MM.1S (cell line): ENCODE measurements at regions not wholly inside any gene's neighbourhood (a gene's known extent, or its start where the extent isn't known, plus 50 kb on each side); places are given as distances from the start of the nearest gene placed in this dataset.
"Not testable (repeated sequence)": the region's sequence is repeated elsewhere in the genome, so short reads cannot be mapped to it uniquely, and the experiment has no call there.

Experiments
- DNase-seq: peaks from one replicate; pipeline ENCODE4 v3.0.0-alpha.2; 2015
- H2AFZ ChIP-seq: fragments of 300-600 bp; sonication (generic); 2 replicates; pipeline ENCODE4 v1.6.0; 2016; ENCODE audit warnings: antibody characterized with exemption, low read length
- H3F3A ChIP-seq: fragments of 300-600 bp; sonication (generic); 2 replicates; pipeline ENCODE4 v1.6.1; 2016; ENCODE audit warnings: mild to moderate bottlenecking, antibody characterized with exemption, low read length, moderate library complexity, mixed read lengths; ENCODE audit not compliant: insufficient read depth
- H3K27ac ChIP-seq: fragments of 300-600 bp; sonication (generic); 2 replicates; pipeline ENCODE4 v1.5.1; 2016; ENCODE audit warnings: mild to moderate bottlenecking, low read length
- H3K27me3 ChIP-seq: fragments of 300-600 bp; sonication (generic); replicated peaks from 2 replicates; pipeline ENCODE4 v1.6.0; 2016; ENCODE audit warnings: low read length; ENCODE audit not compliant: insufficient read depth
- H3K36me3 ChIP-seq: fragments of 300-600 bp; sonication (generic); replicated peaks from 2 replicates; pipeline ENCODE4 v1.6.1; 2016; ENCODE audit warnings: mild to moderate bottlenecking, low read length, mixed read lengths; ENCODE audit not compliant: insufficient read depth
- H3K4me1 ChIP-seq: fragments of 300-600 bp; sonication (generic); 2 replicates; pipeline ENCODE4 v1.6.1; 2016; ENCODE audit warnings: low read length, mixed read lengths
- H3K4me2 ChIP-seq: fragments of 300-600 bp; sonication (generic); 2 replicates; pipeline ENCODE4 v1.6.0; 2016; ENCODE audit warnings: low read depth, low read length
- H3K4me3 ChIP-seq: fragments of 300-600 bp; sonication (generic); 2 replicates; pipeline ENCODE4 v1.5.1; 2016; ENCODE audit warnings: low read length, mixed read lengths
- H3K79me2 ChIP-seq: fragments of 300-600 bp; sonication (generic); 2 replicates; pipeline ENCODE4 v1.6.1; 2016; ENCODE audit warnings: mixed run types, low read length, mixed read lengths
- H3K9ac ChIP-seq: fragments of 300-600 bp; sonication (generic); 2 replicates; pipeline ENCODE4 v1.6.1; 2016; ENCODE audit warnings: low read length, mixed read lengths
- H3K9me2 ChIP-seq: fragments of 300-600 bp; sonication (generic); replicated peaks from 2 replicates; pipeline ENCODE4 v1.6.1; 2016; ENCODE audit warnings: mild to moderate bottlenecking, low read length, mixed read lengths; ENCODE audit not compliant: insufficient read depth
- H3K9me3 ChIP-seq: fragments of 300-600 bp; sonication (generic); replicated peaks from 2 replicates; pipeline ENCODE4 v1.6.1; 2016; ENCODE audit warnings: mild to moderate bottlenecking, low read length, mixed read lengths; ENCODE audit not compliant: insufficient read depth
- H4K20me1 ChIP-seq: fragments of 300-600 bp; sonication (generic); 2 replicates; pipeline ENCODE4 v1.6.1; 2016; ENCODE audit warnings: mild to moderate bottlenecking, low read length, moderate library complexity, mixed read lengths; ENCODE audit not compliant: insufficient read depth
- EZH2 ChIP-seq: fragments of 300-600 bp; sonication (generic); optimal IDR thresholded peaks from 2 replicates; pipeline ENCODE3; 2017; ENCODE audit warnings: low read depth, mild to moderate bottlenecking, antibody characterized with exemption, low read length, mixed read lengths
- EZH2phosphoT487 ChIP-seq: fragments of 300-600 bp; sonication (generic); IDR thresholded peaks from 2 replicates; pipeline ENCODE4 v1.6.1; 2018; ENCODE audit warnings: antibody characterized with exemption, low read length
- TF ChIP-seq, protein P1 (sequence below): fragments of 300-600 bp; sonication (generic); IDR thresholded peaks from 2 replicates; pipeline ENCODE4 v1.5.1; 2016; ENCODE audit warnings: antibody characterized with exemption, low read length, mixed read lengths

DNA sequence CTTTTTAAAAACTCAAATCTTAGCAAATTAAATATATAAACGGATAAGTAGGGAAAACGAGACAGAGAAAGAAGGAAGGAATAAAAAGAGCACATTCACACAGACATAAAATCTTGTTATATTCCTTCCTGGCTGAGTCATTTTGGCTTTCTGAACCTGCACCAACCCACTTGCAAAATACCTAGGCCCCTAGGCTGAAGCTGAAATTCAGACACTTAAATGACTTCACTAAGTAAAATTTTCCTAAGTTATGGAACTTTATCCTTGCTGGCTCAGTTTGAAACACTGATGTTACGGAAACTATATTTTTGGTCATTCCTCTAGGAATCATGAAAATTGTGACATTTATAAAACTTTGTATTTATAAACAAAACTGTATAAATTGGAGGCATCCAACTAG, 462.8 kb upstream of the NFIA start:
- H4K20me1 ChIP-seq: no peaks in the 10 kb centered on the region
- H3K4me2 ChIP-seq: no peak overlapping the region
- no peaks in the 10 kb centered on the region for H3K36me3 ChIP-seq
- no peak overlapping the region for H3K4me3 ChIP-seq
- H3K27me3 ChIP-seq: no peaks in the 10 kb centered on the region
- no peak overlapping the region for H3K9ac ChIP-seq
- no peaks in the 10 kb centered on the region for H3F3A ChIP-seq
- TF ChIP-seq EZH2 (no peak), EZH2phosphoT487 (no peak)
- TF ChIP-seq, protein P1, sequence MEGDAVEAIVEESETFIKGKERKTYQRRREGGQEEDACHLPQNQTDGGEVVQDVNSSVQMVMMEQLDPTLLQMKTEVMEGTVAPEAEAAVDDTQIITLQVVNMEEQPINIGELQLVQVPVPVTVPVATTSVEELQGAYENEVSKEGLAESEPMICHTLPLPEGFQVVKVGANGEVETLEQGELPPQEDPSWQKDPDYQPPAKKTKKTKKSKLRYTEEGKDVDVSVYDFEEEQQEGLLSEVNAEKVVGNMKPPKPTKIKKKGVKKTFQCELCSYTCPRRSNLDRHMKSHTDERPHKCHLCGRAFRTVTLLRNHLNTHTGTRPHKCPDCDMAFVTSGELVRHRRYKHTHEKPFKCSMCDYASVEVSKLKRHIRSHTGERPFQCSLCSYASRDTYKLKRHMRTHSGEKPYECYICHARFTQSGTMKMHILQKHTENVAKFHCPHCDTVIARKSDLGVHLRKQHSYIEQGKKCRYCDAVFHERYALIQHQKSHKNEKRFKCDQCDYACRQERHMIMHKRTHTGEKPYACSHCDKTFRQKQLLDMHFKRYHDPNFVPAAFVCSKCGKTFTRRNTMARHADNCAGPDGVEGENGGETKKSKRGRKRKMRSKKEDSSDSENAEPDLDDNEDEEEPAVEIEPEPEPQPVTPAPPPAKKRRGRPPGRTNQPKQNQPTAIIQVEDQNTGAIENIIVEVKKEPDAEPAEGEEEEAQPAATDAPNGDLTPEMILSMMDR: no peak
- no peak for DNase-seq
- no peaks in the 10 kb centered on the region for H3K4me1 ChIP-seq
- H3K79me2 ChIP-seq: no peaks in the 10 kb centered on the region
- no peaks in the 10 kb centered on the region for H3K9me2 ChIP-seq
- no peak overlapping the region for H2AFZ ChIP-seq
- no peaks in the 10 kb centered on the region for H3K9me3 ChIP-seq
- H3K27ac ChIP-seq: no peak overlapping the region

DNA sequence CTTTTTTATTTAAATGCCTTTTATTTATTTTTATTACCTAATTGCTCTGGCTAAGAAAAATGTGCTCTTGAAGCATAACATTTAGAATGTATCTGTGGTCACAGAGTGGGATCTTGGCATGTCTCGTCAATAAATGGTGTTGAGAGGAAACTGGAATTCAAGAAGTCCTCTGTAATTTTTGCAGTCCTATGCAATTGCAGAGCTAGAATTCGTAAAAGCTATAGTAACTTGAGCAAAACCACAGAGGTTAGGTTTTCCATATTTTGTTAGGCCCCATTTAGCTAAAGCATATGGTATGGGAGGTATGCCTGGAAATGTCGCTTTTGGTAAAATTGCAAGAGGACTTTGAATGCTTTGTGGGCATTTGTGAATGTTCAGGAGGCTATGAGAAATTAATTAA, 466.7 kb upstream of the NFIA start:
- H3K27ac ChIP-seq: no peak overlapping the region
- H3K27me3 ChIP-seq: no peaks in the 10 kb centered on the region
- no peaks in the 10 kb centered on the region for H3K36me3 ChIP-seq
- no peak overlapping the region for H3K4me3 ChIP-seq
- H4K20me1 ChIP-seq: no peaks in the 10 kb centered on the region
- no peaks in the 10 kb centered on the region for H3K9me2 ChIP-seq
- no peak overlapping the region for H3K4me2 ChIP-seq
- no peaks in the 10 kb centered on the region for H3K79me2 ChIP-seq
- H3K9me3 ChIP-seq: no peaks in the 10 kb centered on the region
- H3K4me1 ChIP-seq: no peaks in the 10 kb centered on the region
- TF ChIP-seq, protein P1: no peak
- TF ChIP-seq EZH2phosphoT487: no peak
- no peaks in the 10 kb centered on the region for H3F3A ChIP-seq
- DNase-seq: no peak
- no peak overlapping the region for H3K9ac ChIP-seq
- no peak overlapping the region for H2AFZ ChIP-seq

DNA sequence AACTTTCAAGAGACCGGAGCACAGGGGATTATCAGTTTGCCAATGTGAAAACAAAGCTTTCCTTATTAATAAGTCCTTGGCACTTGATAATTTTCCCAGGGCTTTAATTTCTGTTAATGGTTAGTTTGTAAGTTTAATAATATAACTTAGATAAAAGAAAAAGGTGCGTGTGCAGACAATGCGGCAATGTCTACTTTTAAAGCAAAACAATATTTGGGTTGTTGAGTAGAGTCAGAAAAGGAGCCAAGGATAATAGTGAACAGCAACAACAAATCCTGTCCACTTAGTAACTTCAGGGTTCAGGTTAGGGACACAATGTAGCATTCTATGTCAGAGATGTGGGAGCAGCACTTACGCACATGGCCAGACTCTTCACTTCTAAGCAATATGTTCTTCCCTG, 469.6 kb upstream of the NFIA start:
- H4K20me1 ChIP-seq: no peaks in the 10 kb centered on the region
- no peaks in the 10 kb centered on the region for H3K36me3 ChIP-seq
- no peaks in the 10 kb centered on the region for H3K27me3 ChIP-seq
- H3K9ac ChIP-seq: no peak overlapping the region
- H2AFZ ChIP-seq: no peak overlapping the region
- no peak overlapping the region for H3K27ac ChIP-seq
- H3K79me2 ChIP-seq: no peaks in the 10 kb centered on the region
- no peaks in the 10 kb centered on the region for H3K9me3 ChIP-seq
- no peaks in the 10 kb centered on the region for H3K4me1 ChIP-seq
- no peaks in the 10 kb centered on the region for H3K9me2 ChIP-seq
- no peak overlapping the region for H3K4me2 ChIP-seq
- DNase-seq: no peak
- H3F3A ChIP-seq: no peaks in the 10 kb centered on the region
- H3K4me3 ChIP-seq: no peak overlapping the region
- TF ChIP-seq EZH2 (no peak), EZH2phosphoT487 (no peak)
- TF ChIP-seq, protein P1: no peak

DNA sequence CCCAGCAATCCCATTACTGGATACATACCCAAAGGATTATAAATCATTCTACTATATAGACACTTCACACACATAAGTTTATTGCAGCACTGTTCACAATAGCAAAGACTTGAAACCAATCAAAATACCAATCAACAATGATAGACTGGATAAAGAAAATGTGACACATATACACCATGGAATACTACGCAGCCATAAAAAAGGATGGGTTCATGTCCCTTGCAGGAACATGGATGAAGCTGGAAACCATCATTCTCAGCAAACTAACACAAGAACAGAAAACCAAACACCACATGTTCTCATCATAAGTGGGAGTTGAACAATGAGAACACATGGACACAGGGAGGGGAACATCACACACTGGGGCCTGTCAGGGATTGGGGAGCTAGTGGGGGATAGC, 475.4 kb upstream of the NFIA start:
- H3F3A ChIP-seq, H3K9me2 ChIP-seq, H3K27ac ChIP-seq, H3K27me3 ChIP-seq, H4K20me1 ChIP-seq, H2AFZ ChIP-seq, H3K4me3 ChIP-seq, H3K36me3 ChIP-seq, DNase-seq, H3K4me2 ChIP-seq, H3K4me1 ChIP-seq, H3K9me3 ChIP-seq, H3K9ac ChIP-seq, H3K79me2 ChIP-seq: not testable (repeated sequence)
